Spleen (tissue), 7 donors: ENCODE measurements at regions not wholly inside any gene's neighbourhood (a gene's known extent, or its start where the extent isn't known, plus 50 kb on each side); places are given as distances from the start of the nearest gene placed in this dataset.

Source experiments
- CTCF ChIP-seq, 11 experiments: fragments of 200-600 bp in 7 of 11; fragments of 450-650 bp in 4 of 11; sonication (generic) in 4 of 11; IDR thresholded peaks in 8 of 11; conservative IDR thresholded peaks in 3 of 11; 1 replicate in 7 of 11; 2 replicates in 4 of 11; pipeline versions ENCODE4 v1.4.0 to v1.8.0; 2016 to 2021; ENCODE audit warnings: antibody characterized with exemption in 11 of 11, inconsistent platforms in 4 of 11, mild to moderate bottlenecking in 1 of 11
- POLR2A ChIP-seq, 3 donors: fragments of 450-650 bp; IDR thresholded peaks; one replicate each; pipeline ENCODE4 v1.5.1; 2017; ENCODE audit warnings: antibody characterized with exemption in 3 of 3, mild to moderate bottlenecking in 1 of 3
- donor health status: DM: no; HTN: no; CAD: no; lungs with moderate emphysema.
- donor health status: DM: no; HTN: no; CAD: no.
- donor health status: DM: no; HTN: no; CAD: no.

- TF ChIP-seq CTCF (IDR thresholded peaks at IDR 0.05 in 8 of 11, conservative IDR thresholded peaks at IDR 0.05 in 3 of 11) (no peak), POLR2A (IDR thresholded peaks at IDR 0.05) (no peak)
Measured at GRCh38 chr16:9568261-9568660, 476.8 kb downstream of the HAPSTR1 start.
